GM21528 (cell line): ENCODE measurements at regions not wholly inside any gene's neighbourhood (a gene's known extent, or its start where the extent isn't known, plus 50 kb on each side); places are given as distances from the start of the nearest gene placed in this dataset.
A peak's percentile ranks its signal among the peaks of the same experiment; 100 is the strongest.
"Not testable (repeated sequence)": the region's sequence is repeated elsewhere in the genome, so short reads cannot be mapped to it uniquely, and the experiment has no call there.

ENCODE experiments used
- ATAC-seq: cut with Tn5 transposase; IDR thresholded peaks from one replicate; pipeline ENCODE4 v1.9.1; 2021; ENCODE audit warnings: mild to moderate bottlenecking, moderate library complexity; ENCODE audit not compliant: unreplicated experiment, low FRiP score

DNA sequence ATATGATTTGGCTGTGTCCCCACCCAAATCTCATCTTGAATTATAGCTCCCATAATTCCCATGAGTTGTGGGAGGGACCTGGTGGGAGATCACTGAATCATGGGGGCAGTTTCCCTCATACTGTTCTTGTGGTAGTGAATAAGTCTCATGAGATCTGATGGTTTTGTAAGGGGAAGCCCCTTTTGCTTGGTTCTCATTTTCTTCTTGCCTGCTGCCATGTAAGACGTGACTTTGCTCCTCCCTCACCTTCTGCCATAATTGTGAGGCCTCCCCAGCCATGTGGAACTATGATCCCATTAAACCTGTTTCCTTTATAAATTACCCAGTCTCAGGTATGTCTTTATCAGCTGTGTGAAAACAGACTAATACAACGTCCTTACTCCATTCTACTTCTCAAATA lies 108.5 kb upstream of the SCAF8 start:
- ATAC-seq, result not testable (repeated sequence)

DNA sequence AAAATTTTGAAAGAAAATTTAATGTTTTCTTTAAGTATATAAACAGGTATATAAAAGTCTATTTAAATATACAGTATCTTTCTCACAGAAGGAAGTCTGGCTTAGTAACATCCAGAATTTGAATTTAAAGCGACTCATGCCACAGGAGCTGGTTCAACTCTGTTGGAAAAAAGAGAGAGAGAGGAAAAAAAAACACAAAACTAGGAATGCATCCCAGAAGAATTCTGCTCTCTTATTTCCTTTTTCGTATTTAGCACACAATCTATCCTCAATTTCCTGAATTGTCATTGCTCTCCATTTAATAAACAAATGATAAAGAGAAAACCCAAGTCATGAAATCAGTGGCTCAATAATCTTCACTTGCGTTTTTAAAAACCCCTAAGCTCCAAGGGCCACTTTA lies 107.5 kb upstream of the SCAF8 start:
- ATAC-seq, result no peak

DNA sequence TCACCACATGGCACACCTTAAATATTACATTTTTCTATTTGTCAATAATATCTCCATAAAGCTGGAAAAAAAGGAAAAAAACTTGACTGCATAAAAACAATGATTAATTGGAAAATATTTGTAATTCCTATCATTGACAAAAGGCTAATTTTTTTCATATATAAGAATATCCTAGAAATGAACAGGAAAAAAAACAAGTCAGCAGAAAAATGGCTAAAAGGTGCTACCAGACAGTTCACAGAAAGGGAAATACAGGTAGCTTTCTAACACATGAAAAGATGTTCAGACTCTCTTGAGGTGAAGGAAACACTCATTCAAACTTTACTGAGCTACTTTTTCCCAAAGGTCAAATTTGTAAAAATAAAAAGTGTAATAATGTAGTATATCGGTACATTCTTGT lies 104.1 kb upstream of the SCAF8 start:
- no peak for ATAC-seq

DNA sequence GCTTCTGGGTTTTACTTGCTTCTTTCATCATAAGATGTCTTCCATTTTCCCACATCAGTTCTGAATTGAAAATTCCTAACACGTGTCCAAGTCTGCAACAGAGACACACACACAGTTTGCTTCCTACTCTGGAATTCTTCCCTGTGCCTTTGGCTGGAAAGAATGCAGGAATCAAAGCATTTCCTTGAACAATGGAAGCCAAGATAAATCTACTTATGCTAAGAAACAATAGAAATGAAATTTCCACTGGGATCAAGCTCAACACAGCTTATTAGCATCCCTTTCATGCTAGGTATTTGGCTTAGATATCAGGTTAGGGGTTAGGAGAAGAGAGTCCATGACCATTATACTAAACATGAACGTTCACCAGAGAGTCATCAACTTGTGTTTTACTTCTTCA lies 101.1 kb upstream of the SCAF8 start:
- ATAC-seq, result no peak

DNA sequence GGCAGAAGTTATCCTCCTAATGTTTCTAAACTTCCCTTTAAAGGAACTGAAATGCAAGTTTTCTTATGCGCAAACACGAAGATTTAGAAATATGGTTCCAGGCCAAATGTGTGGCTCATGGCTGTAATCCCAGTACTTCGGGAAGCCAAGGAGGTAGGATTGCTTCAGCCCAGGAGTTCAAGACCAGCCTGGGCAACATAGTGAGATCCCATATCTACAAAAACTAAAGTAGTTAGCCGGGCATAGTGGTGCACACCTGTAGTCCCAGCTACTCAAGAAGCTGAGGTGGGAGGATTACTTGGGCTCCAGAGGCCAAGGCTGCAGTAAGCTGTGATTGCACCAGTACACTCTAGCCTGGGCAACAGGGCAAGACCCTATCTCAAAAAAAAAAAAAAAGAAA lies 95.8 kb upstream of the SCAF8 start:
- no peak for ATAC-seq

DNA sequence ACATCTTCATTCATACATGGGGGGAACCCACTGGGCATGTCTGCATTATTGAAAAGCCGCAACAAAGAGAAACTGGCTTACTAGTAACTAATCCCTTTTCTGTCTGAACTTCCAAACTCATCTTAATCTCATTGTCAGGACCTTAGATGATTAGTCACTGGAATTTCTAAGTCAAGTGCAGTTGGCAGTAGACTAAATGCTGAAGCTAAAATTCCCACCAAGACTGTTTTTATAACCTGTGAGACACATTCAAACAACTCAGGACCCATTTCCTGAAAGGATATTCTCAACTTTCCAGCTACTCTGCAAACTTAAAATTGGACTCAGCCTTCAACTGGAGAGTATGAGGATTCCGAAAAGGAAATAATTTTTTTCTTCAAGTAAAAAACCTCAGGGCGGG lies 94.8 kb upstream of the SCAF8 start:
- ATAC-seq, result no peak

DNA sequence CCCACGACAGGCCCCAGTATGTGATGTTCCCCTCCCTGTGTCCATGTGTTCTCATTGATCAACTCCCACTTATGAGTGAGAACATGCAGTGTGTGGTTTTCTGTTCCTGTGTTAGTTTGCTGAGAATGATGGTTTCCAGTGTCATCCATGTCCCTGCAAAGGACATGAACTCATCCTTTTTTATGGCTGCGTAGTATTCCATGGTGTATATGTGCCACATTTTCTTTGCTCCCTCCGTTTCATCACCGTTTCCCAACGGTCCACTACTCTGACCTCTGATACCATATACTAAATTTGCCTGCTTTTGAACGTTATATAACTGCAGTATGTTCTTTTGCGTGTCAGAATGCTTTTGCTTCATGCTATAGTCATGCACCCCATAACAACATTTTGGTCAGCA lies 94.0 kb upstream of the SCAF8 start:
- not testable (repeated sequence) for ATAC-seq

DNA sequence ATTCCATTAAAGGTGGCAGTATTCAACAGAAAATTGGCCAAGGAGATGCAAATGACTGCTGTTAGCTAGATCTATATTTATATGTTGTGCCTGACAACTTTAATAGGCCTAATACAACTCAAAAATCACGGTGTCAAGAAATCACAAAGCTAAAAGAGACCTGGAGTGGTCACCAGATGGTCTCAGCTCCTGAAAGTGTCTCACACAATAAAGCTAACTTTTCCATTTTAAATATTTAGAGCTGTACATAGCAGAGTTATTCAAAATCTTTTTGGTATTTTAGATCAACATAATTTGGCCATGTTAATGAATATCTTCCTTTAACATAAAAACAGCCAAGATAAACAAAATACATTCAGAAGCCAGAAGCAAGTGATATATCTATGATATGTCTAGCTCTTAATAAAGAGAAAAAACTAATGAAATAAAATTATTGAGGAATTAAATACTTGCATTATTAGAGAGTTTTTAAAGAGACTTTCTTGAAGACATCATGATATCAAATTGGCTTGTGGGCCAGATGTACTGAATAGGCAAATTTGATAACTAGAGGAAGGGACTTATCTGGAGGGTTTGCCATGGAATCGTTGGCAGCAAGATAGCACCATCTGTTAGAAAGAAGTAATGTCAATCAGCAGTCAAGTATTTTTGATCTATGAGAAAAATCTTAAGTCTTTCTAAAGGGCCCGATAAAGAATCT lies 84.9 kb upstream of the SCAF8 start:
- ATAC-seq, result no peak

DNA sequence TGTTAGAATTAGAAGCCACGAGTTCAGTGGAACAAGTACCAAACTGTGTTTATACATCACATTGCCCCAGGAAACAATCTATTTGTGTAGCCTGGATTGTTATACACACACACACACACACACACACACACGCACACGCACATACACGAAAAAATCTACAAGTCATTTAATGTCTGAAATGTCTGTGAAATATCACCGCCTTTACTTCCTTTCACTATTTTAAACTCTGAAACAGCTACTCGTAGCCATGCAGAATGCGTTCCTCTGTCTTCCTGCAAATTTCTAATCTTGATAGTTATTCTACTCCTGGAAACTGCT lies 84.4 kb upstream of the SCAF8 start:
- ATAC-seq, result no peak

DNA sequence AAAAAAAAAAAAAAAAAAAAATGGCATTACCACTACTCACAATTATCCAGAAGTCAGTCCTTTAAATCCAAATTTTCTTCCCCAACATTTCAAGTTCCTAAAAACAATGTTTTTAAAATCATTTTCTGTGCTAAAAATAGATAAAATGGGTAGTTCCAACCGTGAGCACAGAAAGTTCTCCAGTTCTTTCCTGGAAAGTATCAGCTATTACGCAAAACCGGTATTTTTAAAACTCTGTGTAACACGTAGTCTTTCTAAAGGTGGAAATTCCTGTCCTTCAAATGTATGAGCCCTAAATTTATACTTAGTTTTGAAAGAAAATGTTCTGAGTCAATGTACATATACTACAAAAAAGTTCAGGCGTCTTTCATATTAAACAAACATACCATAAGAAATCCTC lies 83.5 kb upstream of the SCAF8 start:
- no peak for ATAC-seq

DNA sequence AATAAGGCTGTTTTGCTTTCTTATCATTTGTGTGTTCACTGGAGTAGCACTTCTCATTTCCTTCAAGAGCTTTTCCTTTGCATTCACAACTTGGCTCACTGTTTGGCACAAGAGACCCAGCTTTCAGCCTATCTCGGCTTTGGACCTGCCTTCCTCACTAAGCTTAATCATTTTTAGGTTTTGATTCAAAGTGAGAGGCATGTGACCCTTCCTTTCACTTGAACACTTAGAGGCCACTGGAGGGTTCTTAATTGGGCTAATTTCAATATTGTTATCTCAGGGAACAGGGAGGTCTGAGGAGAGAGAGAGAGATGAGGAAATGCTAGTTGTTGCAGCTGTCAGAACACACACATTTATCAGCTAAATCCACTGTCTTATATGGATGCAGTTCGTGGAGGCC lies 82.9 kb upstream of the SCAF8 start:
- ATAC-seq, result no peak

DNA sequence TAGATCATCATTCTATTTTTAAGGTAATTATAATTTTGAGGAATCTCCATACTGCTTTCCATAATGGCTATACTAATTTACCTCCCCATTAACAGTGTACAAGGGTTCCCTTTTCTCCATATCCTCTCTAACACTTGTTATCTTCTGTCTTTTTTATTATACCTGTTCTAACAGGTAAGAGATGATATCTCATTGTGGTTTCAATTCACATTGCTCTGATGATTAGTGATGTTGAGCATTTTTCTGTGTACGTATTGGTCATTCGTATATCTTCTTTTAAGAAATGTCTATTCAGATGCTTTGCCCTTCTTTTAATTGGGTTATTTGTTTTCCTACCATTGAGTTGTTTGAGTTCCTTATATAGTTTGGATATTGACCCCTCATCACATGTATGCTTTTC lies 81.6 kb upstream of the SCAF8 start:
- ATAC-seq, result no peak

DNA sequence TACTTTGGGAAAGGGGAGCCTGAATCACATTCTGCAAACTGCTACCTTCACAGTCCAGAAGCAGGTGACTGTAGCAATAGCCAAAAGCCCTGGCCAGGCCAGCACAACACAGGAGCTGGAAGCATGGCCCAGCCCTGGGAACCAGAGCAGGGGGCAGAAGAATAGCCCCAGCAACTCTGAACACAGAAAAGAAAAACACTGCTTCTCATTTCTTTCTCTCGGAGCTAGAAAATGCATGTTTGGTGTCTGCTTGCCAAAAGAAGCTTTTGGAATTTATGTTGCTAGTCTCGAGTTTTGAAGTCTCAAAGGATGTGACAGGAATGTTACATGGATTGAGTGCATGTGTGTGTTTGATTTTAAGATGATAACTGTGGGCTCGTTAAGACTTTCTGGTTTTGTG lies 79.8 kb upstream of the SCAF8 start:
- ATAC-seq, result no peak

DNA sequence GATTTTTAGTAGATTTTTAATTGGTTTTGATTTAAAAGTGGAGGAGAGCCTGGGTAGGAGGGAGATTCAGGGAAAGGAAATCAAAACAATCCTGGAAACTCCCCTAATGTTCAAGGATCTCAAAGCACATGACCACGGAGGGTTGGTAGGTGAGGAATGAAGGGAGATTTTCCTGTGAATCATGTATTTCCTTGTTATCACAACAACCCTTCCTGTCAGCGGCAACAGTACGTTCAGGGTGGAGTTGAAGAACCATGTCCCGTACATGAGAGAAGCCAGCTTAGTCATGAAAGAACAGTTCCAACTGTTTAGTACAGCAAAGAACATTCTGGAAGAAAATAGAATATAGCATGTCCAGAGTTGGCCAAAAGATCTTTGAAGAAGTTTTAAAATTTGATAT lies 79.4 kb upstream of the SCAF8 start:
- ATAC-seq, result no peak

DNA sequence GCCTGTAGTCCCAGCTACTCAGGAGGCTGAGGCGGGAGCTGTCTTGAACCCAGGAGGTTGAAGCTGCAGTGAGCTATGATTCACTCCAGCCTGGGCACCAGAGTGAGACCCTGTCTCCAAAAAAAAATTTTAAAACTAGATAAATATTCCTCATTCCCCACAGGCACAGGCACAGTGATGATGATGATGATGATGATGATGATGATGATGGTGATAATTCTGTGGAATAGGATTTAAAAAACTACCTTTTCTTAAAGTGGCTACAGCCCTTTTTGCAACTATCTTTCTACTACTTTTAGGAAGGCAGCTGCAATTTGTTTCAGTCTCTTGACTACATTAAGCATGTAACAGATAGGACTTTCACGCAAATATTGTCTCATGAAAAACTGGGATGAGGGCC lies 76.6 kb upstream of the SCAF8 start:
- ATAC-seq, result no peak

DNA sequence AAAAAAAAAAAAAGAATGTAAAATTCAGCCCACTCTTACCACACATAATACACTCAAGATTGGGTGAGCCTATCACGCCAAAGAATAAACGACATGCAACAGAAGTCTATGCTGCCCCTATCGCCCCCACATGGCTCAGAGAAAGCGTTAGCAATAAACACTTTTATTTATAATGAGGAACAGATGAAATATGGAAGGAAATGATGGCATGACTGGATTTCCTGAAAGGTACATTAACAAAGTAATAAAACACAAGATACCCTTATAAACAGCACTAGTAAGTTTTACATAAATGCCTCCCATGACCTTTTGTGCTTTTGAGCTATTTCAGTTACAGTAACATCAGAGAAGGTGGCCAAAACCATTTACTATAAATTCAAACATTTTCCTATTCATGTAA lies 71.4 kb upstream of the SCAF8 start:
- ATAC-seq, result no peak

DNA sequence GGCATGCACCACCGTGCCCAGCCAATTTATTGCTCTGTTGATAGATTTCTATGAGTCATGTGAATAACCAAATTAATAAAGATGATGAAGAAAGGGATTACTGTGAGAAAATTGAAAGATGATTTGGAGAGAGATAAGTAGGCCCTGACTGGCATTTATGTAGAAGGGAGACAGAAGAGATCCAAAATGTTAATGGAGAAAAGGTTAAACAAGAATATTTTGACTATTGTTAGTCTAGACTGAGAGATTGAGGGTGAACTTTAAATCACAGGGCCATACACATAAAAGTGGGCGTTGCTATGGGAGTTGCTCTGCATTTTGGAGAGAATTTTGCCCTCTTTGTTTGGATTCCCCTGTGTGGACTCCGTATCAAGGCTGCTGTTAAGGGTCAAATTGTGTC lies 68.9 kb upstream of the SCAF8 start:
- ATAC-seq, result no peak

DNA sequence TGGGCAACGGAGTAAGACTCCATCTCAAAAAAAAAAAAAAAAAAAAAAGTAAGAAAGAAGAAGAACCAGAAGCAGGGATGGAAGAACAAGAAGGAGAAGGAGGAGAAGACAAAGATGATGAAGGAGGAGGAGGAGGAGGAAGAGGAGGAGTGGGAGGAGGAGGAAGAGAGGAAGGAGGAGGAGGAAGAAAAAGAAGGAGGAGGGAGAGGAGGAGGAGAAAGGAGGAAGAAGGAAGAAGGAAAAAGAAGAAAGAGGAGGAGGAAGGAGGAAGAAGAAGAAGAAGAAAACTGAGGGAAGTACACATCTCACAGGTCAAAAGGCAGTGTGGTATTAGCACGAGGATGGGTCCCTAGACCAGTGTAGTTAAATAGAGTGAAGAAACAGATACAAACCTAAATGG lies 65.1 kb upstream of the SCAF8 start:
- ATAC-seq, result no peak

DNA sequence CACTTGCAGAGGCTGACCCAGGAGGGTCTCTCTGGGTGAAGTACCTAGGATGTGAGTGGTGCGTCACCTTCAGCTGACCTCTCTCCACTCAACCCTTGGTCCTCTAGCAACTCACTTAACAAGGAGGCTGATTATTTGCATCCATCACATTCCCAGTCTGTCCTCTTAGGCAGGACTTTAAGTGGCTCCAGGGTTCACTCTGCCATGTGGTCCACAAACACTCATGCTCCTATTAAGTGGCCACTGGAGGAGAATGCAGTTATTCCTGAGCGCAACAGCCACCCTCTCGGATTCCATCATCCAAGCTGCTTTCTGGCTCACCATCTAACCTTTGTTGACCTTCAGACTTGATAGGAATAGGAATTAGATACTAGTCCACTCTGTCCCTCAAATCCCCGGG lies 61.1 kb upstream of the SCAF8 start:
- no peak for ATAC-seq

DNA sequence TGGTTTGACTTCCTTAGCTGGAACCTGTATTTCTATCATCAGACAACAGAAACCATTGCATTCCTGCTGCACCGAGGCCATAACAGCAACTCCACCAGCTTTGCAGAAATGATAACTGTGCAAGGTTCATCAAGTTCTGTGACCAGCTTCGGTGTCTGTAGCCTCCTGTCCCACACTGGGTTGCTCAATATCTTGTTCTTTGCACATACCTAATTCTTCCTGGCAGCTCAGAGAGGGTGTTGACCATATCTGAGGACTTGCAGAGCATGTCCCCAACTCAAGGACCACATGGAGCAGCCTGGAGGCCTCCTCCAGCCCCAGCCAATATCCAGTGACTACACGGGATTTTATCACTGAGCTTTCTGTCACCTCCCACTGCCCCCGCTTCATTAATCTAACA lies 59.3 kb upstream of the SCAF8 start:
- no peak for ATAC-seq

DNA sequence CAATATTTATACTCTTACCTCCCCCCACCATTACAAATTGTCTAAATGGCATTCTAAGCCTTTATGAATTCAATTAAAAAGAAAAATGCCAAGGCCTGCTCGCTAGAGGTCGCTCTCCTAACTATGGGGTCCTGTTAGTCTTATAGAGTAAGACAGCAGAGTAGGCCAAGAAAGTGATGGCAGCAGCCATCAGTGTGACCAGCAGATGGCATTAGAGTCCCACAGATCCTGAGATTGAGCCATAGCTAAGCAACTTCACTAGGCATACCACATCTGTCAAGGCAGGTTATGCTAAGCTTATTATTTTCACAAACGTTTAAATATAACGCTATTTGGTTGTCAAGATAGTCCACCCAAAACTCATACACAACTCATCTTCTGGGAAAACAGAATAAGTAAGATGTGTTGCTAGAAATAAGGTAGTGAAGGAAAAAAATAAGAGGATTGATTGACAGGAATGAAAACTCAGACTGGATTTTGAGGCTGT lies 57.6 kb upstream of the SCAF8 start:
- peak; percentile 100 for ATAC-seq

DNA sequence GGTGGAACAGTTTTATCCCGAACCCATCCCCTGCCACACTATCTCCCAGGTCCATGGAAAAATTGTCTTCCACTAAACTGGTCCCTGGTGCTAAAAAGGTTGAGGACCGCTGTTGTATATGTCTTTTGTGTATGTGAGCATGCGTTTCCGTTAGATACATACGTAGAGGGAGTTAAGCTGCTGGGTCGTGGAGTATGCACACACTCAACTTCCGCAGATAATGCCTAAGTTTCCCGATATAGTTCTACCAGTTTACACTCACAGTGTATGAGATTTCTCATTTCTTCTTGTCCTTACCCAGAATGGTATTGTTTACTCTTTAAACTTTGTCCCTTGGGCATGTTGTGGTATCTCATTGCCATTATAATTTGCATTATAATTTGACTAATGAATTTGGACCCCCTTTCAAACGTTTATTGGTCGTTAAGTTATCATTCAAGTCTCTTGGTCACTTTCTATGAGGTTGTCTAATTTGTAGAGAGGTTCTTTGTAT lies 50.5 kb upstream of the SCAF8 start:
- ATAC-seq, result no peak
